Activated B cell treated with CpG ODN at 0.5 μM for 24 hours (primary cell): ENCODE measurements at regions not wholly inside any gene's neighbourhood (a gene's known extent, or its start where the extent isn't known, plus 50 kb on each side); places are given as distances from the start of the nearest gene placed in this dataset.

Experiments
- ATAC-seq: fragments of 200-7000 bp; cut with Tn5 transposase; one replicate; pipeline ENCODE4 v1.10.0; 2021; ENCODE audit warnings: low read depth, mild to moderate bottlenecking, moderate library complexity
- CTCF ChIA-PET: fragments of 350-600 bp; sonication (Branson Sonifier 250); formaldehyde crosslinking; loops from one replicate; lab custom pipeline; 2021; ENCODE audit warnings: antibody characterized with exemption; lab: Charles Lee
- POLR2A ChIA-PET: fragments of 350-600 bp; sonication (Branson Sonifier 250); formaldehyde crosslinking; loops from one replicate; lab custom pipeline; 2021; ENCODE audit warnings: antibody characterized with exemption; lab: Charles Lee
- DNase-seq: peaks from one replicate; pipeline ENCODE4 v3.0.0; 2022
- H3K27ac Mint-ChIP-seq: one replicate; pipeline ENCODE4 v1.8.0; 2020; ENCODE audit warnings: mixed read lengths
- H3K27me3 Mint-ChIP-seq: one replicate; pipeline ENCODE4 v1.8.0; 2021; ENCODE audit warnings: mixed read lengths
- H3K36me3 Mint-ChIP-seq: one replicate; pipeline ENCODE4 v1.8.0; 2021; ENCODE audit warnings: low read depth, mixed read lengths
- H3K4me1 Mint-ChIP-seq: one replicate; pipeline ENCODE4 v1.8.0; 2021; ENCODE audit warnings: mixed read lengths
- H3K4me3 Mint-ChIP-seq: one replicate; pipeline ENCODE4 v1.8.0; 2020; ENCODE audit warnings: mild to moderate bottlenecking, mixed read lengths
- H3K9me3 Mint-ChIP-seq: one replicate; pipeline ENCODE4 v1.8.0; 2020; ENCODE audit warnings: mixed read lengths
- intact Hi-C: fragments of 100-400 bp; cut with micrococcal nuclease; formaldehyde crosslinking; loops from one replicate; pipeline ENCODE4 v1.15.1; 2024
- TF ChIP-seq, protein P1 (sequence below): fragments of 200-600 bp; IDR thresholded peaks from one replicate; pipeline ENCODE4 v1.8.0; 2022; ENCODE audit warnings: antibody characterized with exemption, mild to moderate bottlenecking

DNA sequence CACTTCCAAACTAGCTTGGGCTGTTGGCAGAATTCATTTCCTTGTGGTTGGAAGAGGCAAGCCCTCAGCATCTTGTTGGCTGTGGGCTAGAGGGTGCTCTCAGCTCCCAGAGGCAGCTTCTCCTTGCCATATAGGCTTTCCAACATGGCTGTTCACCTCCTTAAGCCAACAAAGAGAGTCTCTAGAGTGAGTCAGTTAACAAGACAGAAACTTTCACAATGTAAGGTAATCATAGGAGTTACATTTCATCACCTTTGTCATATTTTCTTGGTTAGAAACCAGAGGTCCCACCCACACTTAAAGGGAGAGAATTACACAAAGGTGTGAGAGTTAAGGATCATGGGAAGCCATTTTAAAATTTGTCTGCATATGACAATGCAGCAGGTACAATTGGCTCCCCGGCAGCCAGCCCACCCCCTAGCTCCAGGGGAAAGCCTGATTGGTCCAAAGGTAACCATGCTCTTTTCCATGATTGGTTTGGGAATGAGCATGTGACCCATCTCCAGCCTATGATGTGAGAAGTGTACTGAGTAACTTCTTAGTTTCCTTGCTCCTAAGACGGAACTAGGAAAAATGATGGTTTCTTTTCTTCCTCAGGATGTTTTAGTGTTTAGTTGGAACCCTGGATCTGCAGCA, 109.8 kb upstream of the MSX2 start:
- POLR2A ChIA-PET: interaction anchor here (0.6 kb wide), 1 partner anchor 69 kb away, joined by 6 read pairs; no protein-coding TSS in a partner anchor
- intact Hi-C loops: no loop called here
- CTCF ChIA-PET: no interaction called here
- H3K36me3 Mint-ChIP-seq: no peaks in the 10 kb centered on the region
- no peaks in the 10 kb centered on the region for H3K9me3 Mint-ChIP-seq
- H3K4me1 Mint-ChIP-seq: no peaks in the 10 kb centered on the region
- H3K4me3 Mint-ChIP-seq: no peak overlapping the region
- ATAC-seq (no peak), DNase-seq (no peak)
- no peak overlapping the region for H3K27ac Mint-ChIP-seq
- H3K27me3 Mint-ChIP-seq: no peaks in the 10 kb centered on the region
- TF ChIP-seq, protein P1, sequence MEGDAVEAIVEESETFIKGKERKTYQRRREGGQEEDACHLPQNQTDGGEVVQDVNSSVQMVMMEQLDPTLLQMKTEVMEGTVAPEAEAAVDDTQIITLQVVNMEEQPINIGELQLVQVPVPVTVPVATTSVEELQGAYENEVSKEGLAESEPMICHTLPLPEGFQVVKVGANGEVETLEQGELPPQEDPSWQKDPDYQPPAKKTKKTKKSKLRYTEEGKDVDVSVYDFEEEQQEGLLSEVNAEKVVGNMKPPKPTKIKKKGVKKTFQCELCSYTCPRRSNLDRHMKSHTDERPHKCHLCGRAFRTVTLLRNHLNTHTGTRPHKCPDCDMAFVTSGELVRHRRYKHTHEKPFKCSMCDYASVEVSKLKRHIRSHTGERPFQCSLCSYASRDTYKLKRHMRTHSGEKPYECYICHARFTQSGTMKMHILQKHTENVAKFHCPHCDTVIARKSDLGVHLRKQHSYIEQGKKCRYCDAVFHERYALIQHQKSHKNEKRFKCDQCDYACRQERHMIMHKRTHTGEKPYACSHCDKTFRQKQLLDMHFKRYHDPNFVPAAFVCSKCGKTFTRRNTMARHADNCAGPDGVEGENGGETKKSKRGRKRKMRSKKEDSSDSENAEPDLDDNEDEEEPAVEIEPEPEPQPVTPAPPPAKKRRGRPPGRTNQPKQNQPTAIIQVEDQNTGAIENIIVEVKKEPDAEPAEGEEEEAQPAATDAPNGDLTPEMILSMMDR: no peak

DNA sequence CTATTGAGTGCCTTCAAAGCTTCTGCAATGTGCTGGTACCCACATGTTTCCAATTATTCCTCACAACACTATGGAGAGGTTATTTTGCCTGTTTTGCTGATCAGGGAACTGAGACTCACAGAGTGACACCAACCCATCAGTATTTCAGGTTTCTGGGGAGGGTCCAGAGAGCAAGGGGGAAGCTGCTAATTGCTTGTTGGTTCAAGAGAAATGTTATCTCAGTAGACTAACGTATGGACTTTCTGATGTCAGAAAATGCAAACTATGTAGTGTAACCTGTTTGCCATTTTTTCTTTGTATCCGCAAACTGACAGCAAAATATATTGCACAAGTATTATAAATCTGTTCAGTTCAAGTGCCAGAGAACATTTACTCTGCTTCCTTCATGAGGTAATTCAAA, 108.3 kb upstream of the MSX2 start:
- Mint-ChIP-seq H3K27me3 (no peaks in the 10 kb centered on the region), H3K36me3 (no peaks in the 10 kb centered on the region), H3K4me1 (no peaks in the 10 kb centered on the region), H3K4me3 (no peak overlapping the region), H3K27ac (no peak overlapping the region), H3K9me3 (no peaks in the 10 kb centered on the region)
- intact Hi-C loops: no loop called here
- DNase-seq (no peak), ATAC-seq (no peak)
- ChIA-PET CTCF (no interaction called here), POLR2A (no interaction called here)
- TF ChIP-seq, protein P1: no peak

DNA sequence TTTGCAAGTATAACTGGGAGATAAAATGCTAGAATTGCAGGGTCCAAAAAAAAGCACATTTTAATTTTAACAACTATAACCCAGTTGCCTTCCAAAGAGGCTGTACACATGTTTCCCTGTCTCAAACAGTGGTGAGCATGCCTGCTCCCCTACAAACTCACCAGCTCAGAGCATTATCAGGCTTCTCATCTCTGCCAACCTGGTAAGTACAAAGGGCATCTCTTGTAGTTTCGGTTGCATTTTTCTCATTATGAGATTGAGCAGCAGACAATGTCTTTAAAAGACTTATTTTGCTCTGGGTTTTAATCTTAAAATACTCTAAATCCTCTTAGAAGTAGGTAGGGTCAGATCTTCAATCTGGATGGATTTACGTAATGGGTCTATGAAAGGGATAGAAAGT, 107.1 kb upstream of the MSX2 start:
- no peak overlapping the region for H3K27ac Mint-ChIP-seq
- no peaks in the 10 kb centered on the region for H3K4me1 Mint-ChIP-seq
- H3K36me3 Mint-ChIP-seq: no peaks in the 10 kb centered on the region
- H3K9me3 Mint-ChIP-seq: no peaks in the 10 kb centered on the region
- no peak overlapping the region for H3K4me3 Mint-ChIP-seq
- H3K27me3 Mint-ChIP-seq: no peaks in the 10 kb centered on the region
- DNase-seq (no peak), ATAC-seq (no peak)
- ChIA-PET CTCF (no interaction called here), POLR2A (no interaction called here)
- TF ChIP-seq, protein P1: no peak
- intact Hi-C loops: no loop called here

DNA sequence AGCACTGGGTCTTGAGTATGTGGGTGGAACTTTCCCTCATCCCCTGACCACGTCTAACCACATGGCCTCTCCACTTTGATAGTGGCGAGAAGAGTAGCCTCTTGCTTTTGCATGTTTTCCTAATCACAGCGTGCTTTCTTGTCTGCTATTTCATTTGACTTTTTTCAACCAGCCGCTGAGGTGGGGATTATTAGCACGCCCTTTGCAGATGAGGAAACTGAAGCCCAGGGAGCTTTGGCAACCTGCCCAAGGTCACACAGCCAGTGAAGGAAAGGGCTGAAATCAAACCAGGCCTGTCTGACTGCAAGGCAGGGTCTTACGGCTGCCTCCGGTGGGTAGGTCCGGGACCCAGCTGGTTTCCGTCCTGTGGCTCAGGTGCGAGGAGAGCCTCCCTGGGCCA, 106.5 kb upstream of the MSX2 start:
- Mint-ChIP-seq H3K27ac (no peak overlapping the region), H3K4me1 (no peaks in the 10 kb centered on the region), H3K4me3 (no peak overlapping the region), H3K36me3 (no peaks in the 10 kb centered on the region), H3K27me3 (no peaks in the 10 kb centered on the region), H3K9me3 (no peaks in the 10 kb centered on the region)
- TF ChIP-seq, protein P1: no peak
- intact Hi-C loops: no loop called here
- CTCF ChIA-PET: no interaction called here
- POLR2A ChIA-PET: no interaction called here
- DNase-seq (no peak), ATAC-seq (no peak)

DNA sequence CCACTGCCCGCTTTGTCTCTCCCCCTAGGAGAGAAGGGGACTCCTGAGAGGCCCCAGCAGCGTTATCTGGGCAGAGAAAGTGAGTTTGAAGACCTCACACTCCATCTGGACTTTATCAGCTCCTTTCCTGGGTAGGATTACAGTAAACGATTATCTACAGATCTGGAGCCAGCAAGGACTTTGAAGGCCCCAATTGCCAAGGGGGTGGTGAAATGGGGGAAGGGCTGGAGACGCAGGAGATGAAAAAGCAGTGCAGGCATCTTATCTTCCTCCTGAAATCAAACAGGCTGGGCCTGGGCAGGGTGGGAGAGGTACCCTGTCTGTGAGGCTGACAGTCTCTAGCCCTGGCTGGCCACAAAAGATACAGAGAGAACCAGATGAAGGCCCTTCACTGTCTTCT, 105.8 kb upstream of the MSX2 start:
- H3K4me1 Mint-ChIP-seq: no peaks in the 10 kb centered on the region
- POLR2A ChIA-PET: no interaction called here
- no peaks in the 10 kb centered on the region for H3K9me3 Mint-ChIP-seq

More for the DNA sequence above, 105.8 kb upstream of the MSX2 start:
- DNase-seq: no peak
- Mint-ChIP-seq H3K36me3 (no peaks in the 10 kb centered on the region), H3K27me3 (no peaks in the 10 kb centered on the region), H3K27ac (no peak overlapping the region), H3K4me3 (no peak overlapping the region)
- intact Hi-C loops: no loop called here
- ATAC-seq: no peak
- TF ChIP-seq, protein P1: no peak
- CTCF ChIA-PET: no interaction called here
